ENCODE measurements at regions not wholly inside any gene's neighbourhood (a gene's known extent, or its start where the extent isn't known, plus 50 kb on each side); places are given as distances from the start of the nearest gene placed in this dataset.

DNA sequence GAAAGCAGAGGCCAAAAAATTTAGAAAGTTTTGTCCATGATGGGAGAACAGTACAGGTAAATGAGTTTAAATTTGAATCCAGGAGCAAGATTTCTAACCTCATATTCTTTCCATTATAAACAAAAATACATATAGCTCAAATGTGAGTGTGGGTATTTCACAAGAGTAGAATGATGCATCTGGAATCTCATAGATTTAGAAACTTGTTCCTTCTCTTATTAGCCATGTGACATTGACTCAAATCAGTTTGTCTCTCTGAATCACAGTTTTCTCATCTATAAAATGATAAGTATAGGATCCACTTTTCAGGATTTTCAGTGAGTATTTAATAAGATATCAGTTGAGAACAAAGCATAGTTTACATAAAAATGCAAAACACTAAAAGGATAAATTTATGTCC, 436.3 kb upstream of the PAPPA start:
- Histone ChIP-seq H3K27ac (ENCODE audit: low read depth in 2 of 2, low read length in 1 of 2) (peak overlapping the region; percentile 7 to 16; a peak in 3 of 4 replicates), H3F3A (replicated peaks; ENCODE audit: insufficient read depth) (peaks cover 3% of the 10 kb centered on the region), H3K9me2 (no peaks in the 10 kb centered on the region), H3K27me3 (ENCODE audit: insufficient read depth) (no peaks in the 10 kb centered on the region), H2AFZ (ENCODE audit: low read depth) (no peak overlapping the region), H3K79me2 (ENCODE audit: insufficient read depth) (no peaks in the 10 kb centered on the region), H4K20me1 (ENCODE audit: insufficient read depth) (no peaks in the 10 kb centered on the region), H3K9ac (no peak overlapping the region), H3K4me1 (ENCODE audit: control insufficient read depth in 1 of 2, insufficient read depth in 2 of 2, low read depth in 1 of 2, low read length in 1 of 2) (no peaks in the 10 kb centered on the region), H3K36me3 (replicated peaks in 1 of 2; ENCODE audit: control insufficient read depth in 1 of 2, insufficient read depth in 2 of 2, low read length in 1 of 2) (no peaks in the 10 kb centered on the region), H3K4me2 (no peak overlapping the region), H3K9me3 (no peaks in the 10 kb centered on the region), H3K4me3 (ENCODE audit: low read depth in 2 of 2, low read length in 1 of 2) (no peak overlapping the region)
- CTCF ChIA-PET = no interaction called here
- POLR2A ChIA-PET = no interaction called here
- DNase-seq = no peak
- TF ChIP-seq ELF1 (IDR thresholded peaks at IDR 0.05) (no peak), RFX5 (IDR thresholded peaks at IDR 0.05; ENCODE audit: low read length) (no peak), FOXJ3 (CRISPR knock-in tag; IDR thresholded peaks at IDR 0.05) (no peak)

DNA sequence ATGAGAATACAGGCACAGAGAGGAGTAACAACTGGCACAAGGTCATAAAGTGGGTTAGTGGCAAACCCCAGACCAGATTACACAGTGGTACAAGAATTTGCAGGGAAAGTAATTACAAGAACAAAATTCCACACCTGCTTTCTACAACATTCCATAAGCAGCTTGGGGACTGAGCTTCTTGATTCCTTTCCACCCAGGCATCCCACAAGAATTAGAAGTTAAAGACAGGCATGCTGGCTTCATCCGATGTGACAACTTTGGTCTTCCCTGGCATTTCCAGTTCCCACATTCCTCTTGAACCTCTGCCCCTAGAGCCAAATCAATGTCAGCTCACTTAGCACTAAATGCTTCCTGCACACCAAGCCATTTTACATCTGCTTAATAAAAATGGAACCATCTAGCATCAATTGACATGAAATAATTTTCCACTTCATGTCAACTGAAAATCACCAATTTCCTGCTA, 435.8 kb upstream of the PAPPA start:
- CTCF ChIA-PET = no interaction called here
- Histone ChIP-seq H3K4me1 (ENCODE audit: control insufficient read depth in 1 of 2, insufficient read depth in 2 of 2, low read depth in 1 of 2, low read length in 1 of 2) (no peaks in the 10 kb centered on the region), H2AFZ (ENCODE audit: low read depth) (no peak overlapping the region), H3K79me2 (ENCODE audit: insufficient read depth) (no peaks in the 10 kb centered on the region), H4K20me1 (ENCODE audit: insufficient read depth) (no peaks in the 10 kb centered on the region), H3K4me3 (ENCODE audit: low read depth in 2 of 2, low read length in 1 of 2) (no peak overlapping the region), H3K4me2 (no peak overlapping the region), H3K36me3 (replicated peaks in 1 of 2; ENCODE audit: control insufficient read depth in 1 of 2, insufficient read depth in 2 of 2, low read length in 1 of 2) (no peaks in the 10 kb centered on the region), H3K27me3 (ENCODE audit: insufficient read depth) (no peaks in the 10 kb centered on the region), H3K9me3 (no peaks in the 10 kb centered on the region), H3K27ac (ENCODE audit: low read depth in 2 of 2, low read length in 1 of 2) (peak overlapping the region; percentile 7 to 29; a peak in 1 of 4 replicates), H3K9me2 (no peaks in the 10 kb centered on the region), H3F3A (replicated peaks; ENCODE audit: insufficient read depth) (peaks cover 3% of the 10 kb centered on the region), H3K9ac (no peak overlapping the region)
- POLR2A ChIA-PET = no interaction called here
- no peak for DNase-seq
- TF ChIP-seq, protein P1, sequence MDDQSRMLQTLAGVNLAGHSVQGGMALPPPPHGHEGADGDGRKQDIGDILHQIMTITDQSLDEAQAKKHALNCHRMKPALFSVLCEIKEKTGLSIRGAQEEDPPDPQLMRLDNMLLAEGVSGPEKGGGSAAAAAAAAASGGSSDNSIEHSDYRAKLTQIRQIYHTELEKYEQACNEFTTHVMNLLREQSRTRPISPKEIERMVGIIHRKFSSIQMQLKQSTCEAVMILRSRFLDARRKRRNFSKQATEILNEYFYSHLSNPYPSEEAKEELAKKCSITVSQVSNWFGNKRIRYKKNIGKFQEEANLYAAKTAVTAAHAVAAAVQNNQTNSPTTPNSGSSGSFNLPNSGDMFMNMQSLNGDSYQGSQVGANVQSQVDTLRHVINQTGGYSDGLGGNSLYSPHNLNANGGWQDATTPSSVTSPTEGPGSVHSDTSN (IDR thresholded peaks at IDR 0.05) = 0 out of 2 replicates have a peak, but pooled peaks have one; percentile 21
- TF ChIP-seq POLR2AphosphoS5 (IDR thresholded peaks at IDR 0.05; ENCODE audit: low read depth, low read length) = no peak
- 54% methylated on average over 1 of the region's 1 CpG for WGBS (ENCODE audit: low lambda C conversion rate)

DNA sequence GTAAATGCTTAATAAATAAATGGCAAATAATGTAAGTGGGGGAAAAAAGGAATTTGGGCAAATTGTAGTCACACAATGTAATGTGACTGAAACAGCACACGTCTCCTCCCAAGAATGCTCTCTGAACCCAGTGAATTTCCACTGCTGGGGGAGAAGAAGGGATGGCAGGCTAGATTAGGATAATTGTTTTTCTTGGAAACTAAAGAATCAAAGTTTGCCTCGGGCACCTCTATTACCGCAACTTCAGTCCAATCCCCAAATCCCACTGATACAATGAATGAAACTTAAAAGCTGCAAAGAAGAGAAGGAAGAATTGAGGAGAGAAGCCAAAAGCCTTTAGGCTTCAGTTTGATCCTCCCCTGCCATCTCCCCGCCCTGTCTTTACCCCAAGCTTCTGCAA, 423.2 kb upstream of the PAPPA start:
- Histone ChIP-seq H4K20me1 (ENCODE audit: insufficient read depth) (no peaks in the 10 kb centered on the region), H3K9me3 (no peaks in the 10 kb centered on the region; the same call in 1 of the 2 replicates), H3F3A (replicated peaks; ENCODE audit: insufficient read depth) (peaks cover 4% of the 10 kb centered on the region), H3K9ac (no peak overlapping the region), H3K4me3 (ENCODE audit: low read depth in 2 of 2, low read length in 1 of 2) (no peak overlapping the region), H3K27me3 (ENCODE audit: insufficient read depth) (no peaks in the 10 kb centered on the region), H3K4me1 (ENCODE audit: control insufficient read depth in 1 of 2, insufficient read depth in 2 of 2, low read depth in 1 of 2, low read length in 1 of 2) (peaks cover 0 to 14% of the 10 kb centered on the region in 2 experiments; a peak in 1 of 4 replicates), H3K36me3 (replicated peaks in 1 of 2; ENCODE audit: control insufficient read depth in 1 of 2, insufficient read depth in 2 of 2, low read length in 1 of 2) (no peaks in the 10 kb centered on the region), H3K9me2 (no peaks in the 10 kb centered on the region), H3K27ac (ENCODE audit: low read depth in 2 of 2, low read length in 1 of 2) (no peak overlapping the region), H2AFZ (ENCODE audit: low read depth) (no peak overlapping the region), H3K4me2 (no peak overlapping the region), H3K79me2 (ENCODE audit: insufficient read depth) (no peaks in the 10 kb centered on the region)
- CTCF ChIA-PET = interaction anchor here (1.6 kb wide), 1 partner anchor 137 kb away, joined by 4 read pairs; no protein-coding TSS in a partner anchor
- TF ChIP-seq RXRA (IDR thresholded peaks at IDR 0.05; ENCODE audit: borderline replicate concordance, low read depth) = no peak
- POLR2A ChIA-PET = no interaction called here
- DNase-seq = no peak
- WGBS (ENCODE audit: low lambda C conversion rate) = 87% methylated on average over 4 of the region's 4 CpGs

Data from SK-N-SH (cell line).